SK-N-SH (cell line): ENCODE measurements at regions not wholly inside any gene's neighbourhood (a gene's known extent, or its start where the extent isn't known, plus 50 kb on each side); places are given as distances from the start of the nearest gene placed in this dataset.

Source experiments
- CTCF ChIA-PET: fragments of 300-600, 350-600 bp; formaldehyde crosslinking; extraction: SDS; loops from one replicate; lab custom pipeline; 2021; lab: Yijun Ruan, JAX
- POLR2A ChIA-PET: fragments of 350-600 bp; sonication (Branson Sonifier 250); formaldehyde crosslinking; extraction: SDS; loops from one replicate; lab custom pipeline; 2020; ENCODE audit warnings: antibody characterized with exemption, inconsistent platforms; lab: Yijun Ruan, JAX
- DNase-seq: peaks from one replicate; pipeline ENCODE4 v3.0.0; 2012
- H2AFZ ChIP-seq: fragments of 200-600 bp; sonication (generic); 2 replicates; pipeline ENCODE4 v1.8.1; 2016; ENCODE audit warnings: antibody characterized with exemption, mild to moderate bottlenecking, low read depth
- H3F3A ChIP-seq: fragments of 200-600 bp; sonication (generic); replicated peaks from 2 replicates; pipeline ENCODE3; 2016; ENCODE audit warnings: antibody characterized with exemption, mild to moderate bottlenecking; ENCODE audit not compliant: insufficient read depth
- H3K27ac ChIP-seq, 2 experiments: fragments of 200-500 bp in 1 of 2; fragments of 200-600 bp in 1 of 2; sonication (Bioruptor generic) in 1 of 2; sonication (generic), shearing (Covaris generic) in 1 of 2; 2 replicates each; pipeline versions ENCODE4 v1.5.1 to v1.6.1; 2014 to 2016; ENCODE audit warnings: low read depth in 2 of 2, inconsistent platforms in 1 of 2, low read length in 1 of 2, mild to moderate bottlenecking in 1 of 2, mixed read lengths in 1 of 2
- H3K27me3 ChIP-seq: fragments of 200-600 bp; sonication (generic), shearing (Covaris generic); 2 replicates; pipeline ENCODE4 v1.6.1; 2016; ENCODE audit warnings: mixed run types; ENCODE audit not compliant: insufficient read depth
- H3K36me3 ChIP-seq, 2 experiments: fragments of 200-500 bp in 1 of 2; fragments of 200-600 bp in 1 of 2; sonication (Bioruptor generic) in 1 of 2; sonication (generic) in 1 of 2; replicated peaks in 1 of 2; 2 replicates each; pipeline versions ENCODE3 to v1.5.1; 2014 to 2016; ENCODE audit warnings: low read length in 1 of 2, mild to moderate bottlenecking in 1 of 2; ENCODE audit not compliant: insufficient read depth in 2 of 2, control insufficient read depth in 1 of 2
- H3K4me1 ChIP-seq, 2 experiments: fragments of 200-500 bp in 1 of 2; fragments of 200-600 bp in 1 of 2; sonication (Bioruptor generic) in 1 of 2; sonication (generic), shearing (Covaris generic) in 1 of 2; 2 replicates each; pipeline versions ENCODE4 v1.5.1 to v1.6.1; 2014 to 2016; ENCODE audit warnings: low read depth in 1 of 2, low read length in 1 of 2, mixed run types in 1 of 2; ENCODE audit not compliant: insufficient read depth in 2 of 2, control insufficient read depth in 1 of 2
- H3K4me2 ChIP-seq: fragments of 200-600 bp; sonication (generic), shearing (Covaris generic); 2 replicates; pipeline ENCODE4 v1.6.1; 2017; ENCODE audit warnings: mixed run types
- H3K4me3 ChIP-seq, 2 experiments: fragments of 200-500 bp in 1 of 2; fragments of 200-600 bp in 1 of 2; sonication (Bioruptor generic) in 1 of 2; sonication (generic), shearing (Covaris generic) in 1 of 2; 2 replicates each; pipeline versions ENCODE4 v1.5.1 to v1.8.1; 2014 to 2016; ENCODE audit warnings: low read depth in 2 of 2, inconsistent platforms in 1 of 2, low read length in 1 of 2, mild to moderate bottlenecking in 1 of 2, mixed read lengths in 1 of 2, moderate library complexity in 1 of 2
- H3K79me2 ChIP-seq: fragments of 200-600 bp; sonication (generic); 2 replicates; pipeline ENCODE4 v1.8.1; 2017; ENCODE audit warnings: mild to moderate bottlenecking; ENCODE audit not compliant: insufficient read depth
- H3K9ac ChIP-seq: fragments of 200-600 bp; sonication (generic); 2 replicates; pipeline ENCODE4 v1.6.1; 2017; ENCODE audit warnings: mixed run types
- H3K9me2 ChIP-seq: fragments of 200-600 bp; sonication (generic); 2 replicates; pipeline ENCODE4 v1.6.1; 2017; ENCODE audit warnings: mixed run types
- H3K9me3 ChIP-seq: fragments of 200-600 bp; sonication (generic); 2 replicates; pipeline ENCODE4 v1.6.1; 2017; ENCODE audit warnings: mixed run types, mild to moderate bottlenecking, moderate library complexity
- H4K20me1 ChIP-seq: fragments of 200-600 bp; sonication (generic); 2 replicates; pipeline ENCODE4 v1.6.1; 2017; ENCODE audit warnings: mild to moderate bottlenecking, mixed run types; ENCODE audit not compliant: insufficient read depth
- CTCF ChIP-seq: fragments of 200-600 bp; sonication (generic); IDR thresholded peaks from 2 replicates; pipeline ENCODE4 v1.6.1; 2017; ENCODE audit warnings: antibody characterized with exemption, mild to moderate bottlenecking, moderate library complexity
- EP300 ChIP-seq, 2 experiments: IDR thresholded peaks; 2 replicates each; pipeline versions ENCODE4 v1.4.0 to v1.6.1; 2012; ENCODE audit warnings: borderline replicate concordance in 1 of 2, low read depth in 1 of 2, low read length in 1 of 2
- FOSL2 ChIP-seq: IDR thresholded peaks from 2 replicates; pipeline ENCODE4 v1.4.0; 2012; ENCODE audit warnings: low read depth, mild to moderate bottlenecking, moderate library complexity, borderline replicate concordance
- FOXJ3 ChIP-seq: sonication (generic); formaldehyde crosslinking; IDR thresholded peaks from 2 replicates; pipeline ENCODE4 v1.5.1; 2020; ENCODE audit warnings: mild to moderate bottlenecking, missing genetic modification reagents
- IRF3 ChIP-seq: fragments of 150-350 bp; IDR thresholded peaks from 2 replicates; pipeline ENCODE4 v1.6.1; 2016; ENCODE audit warnings: mild to moderate bottlenecking, low read depth, low read length
- JUND ChIP-seq: IDR thresholded peaks from 2 replicates; pipeline ENCODE4 v1.4.0; 2012
- MEF2A ChIP-seq: IDR thresholded peaks from 2 replicates; pipeline ENCODE4 v1.4.0; 2012; ENCODE audit warnings: low read depth, borderline replicate concordance
- MXI1 ChIP-seq: IDR thresholded peaks from 2 replicates; pipeline ENCODE4 v1.6.1; 2012; ENCODE audit warnings: mild to moderate bottlenecking, low read depth, low read length, improper control_type of control experiment
- PBX3 ChIP-seq: IDR thresholded peaks from 2 replicates; pipeline ENCODE4; 2012
- RFX5 ChIP-seq: IDR thresholded peaks from 2 replicates; pipeline ENCODE4 v1.6.1; 2012; ENCODE audit warnings: mild to moderate bottlenecking, improper control_type of control experiment, low read length
- RXRA ChIP-seq: IDR thresholded peaks from 2 replicates; pipeline ENCODE4 v1.4.0; 2012; ENCODE audit warnings: low read depth, mild to moderate bottlenecking, borderline replicate concordance
- SIN3A ChIP-seq: IDR thresholded peaks from 2 replicates; pipeline ENCODE4 v1.6.1; 2012; ENCODE audit warnings: low read depth, mild to moderate bottlenecking, low read length, moderate library complexity, borderline replicate concordance
- TCF12 ChIP-seq: IDR thresholded peaks from 2 replicates; pipeline ENCODE4 v1.4.0; 2012
- USF1 ChIP-seq: IDR thresholded peaks from 2 replicates; pipeline ENCODE4 v1.4.0; 2012; ENCODE audit warnings: low read depth, borderline replicate concordance
- WGBS: methylation state at CpG from one replicate; pipeline ENCODE4 v1.1.6; 2017; ENCODE audit warnings: low lambda C conversion rate; 5-methylcytosine and 5-hydroxymethylcytosine counted together
- TF ChIP-seq, protein P1 (sequence below): IDR thresholded peaks from 2 replicates; pipeline ENCODE4 v1.4.0; 2012; ENCODE audit warnings: low read depth, borderline replicate concordance
- TF ChIP-seq, protein P2 (sequence below): IDR thresholded peaks from 2 replicates; pipeline ENCODE4 v1.6.1; 2012; ENCODE audit warnings: mild to moderate bottlenecking, low read depth, low read length, moderate library complexity

DNA sequence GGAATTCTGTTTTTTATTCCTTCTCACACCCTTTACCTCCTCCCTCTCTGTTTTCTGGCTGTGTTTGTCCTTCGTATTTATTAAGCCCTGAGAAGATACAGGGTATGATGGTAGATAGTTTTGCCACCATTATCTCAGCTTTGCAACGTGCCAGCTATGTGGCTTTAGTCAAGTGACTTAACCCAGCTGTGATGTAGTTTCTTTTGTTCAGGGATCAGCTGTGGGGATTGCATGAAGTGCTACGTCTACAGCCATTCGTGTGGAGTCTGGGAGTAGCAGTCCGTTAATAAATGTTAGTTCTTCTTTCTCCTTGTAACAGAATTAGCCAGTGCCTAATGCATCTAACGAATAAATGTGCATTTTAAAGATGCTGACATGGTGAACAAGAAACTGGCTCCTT, 128.4 kb downstream of the HAPSTR1 start:
- CTCF ChIA-PET: interaction anchor here (0.6 to 1.5 kb wide), 2 partner anchors 60 to 167 kb away, joined by 3 read pairs; no protein-coding TSS in a partner anchor

More for the DNA sequence above, 128.4 kb downstream of the HAPSTR1 start:
- Histone ChIP-seq H4K20me1 (no peaks in the 10 kb centered on the region), H3K4me1 (no peaks in the 10 kb centered on the region)
- no peak for DNase-seq
- TF ChIP-seq, protein P1, sequence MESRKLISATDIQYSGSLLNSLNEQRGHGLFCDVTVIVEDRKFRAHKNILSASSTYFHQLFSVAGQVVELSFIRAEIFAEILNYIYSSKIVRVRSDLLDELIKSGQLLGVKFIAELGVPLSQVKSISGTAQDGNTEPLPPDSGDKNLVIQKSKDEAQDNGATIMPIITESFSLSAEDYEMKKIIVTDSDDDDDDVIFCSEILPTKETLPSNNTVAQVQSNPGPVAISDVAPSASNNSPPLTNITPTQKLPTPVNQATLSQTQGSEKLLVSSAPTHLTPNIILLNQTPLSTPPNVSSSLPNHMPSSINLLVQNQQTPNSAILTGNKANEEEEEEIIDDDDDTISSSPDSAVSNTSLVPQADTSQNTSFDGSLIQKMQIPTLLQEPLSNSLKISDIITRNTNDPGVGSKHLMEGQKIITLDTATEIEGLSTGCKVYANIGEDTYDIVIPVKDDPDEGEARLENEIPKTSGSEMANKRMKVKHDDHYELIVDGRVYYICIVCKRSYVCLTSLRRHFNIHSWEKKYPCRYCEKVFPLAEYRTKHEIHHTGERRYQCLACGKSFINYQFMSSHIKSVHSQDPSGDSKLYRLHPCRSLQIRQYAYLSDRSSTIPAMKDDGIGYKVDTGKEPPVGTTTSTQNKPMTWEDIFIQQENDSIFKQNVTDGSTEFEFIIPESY: no peak
- TF ChIP-seq RXRA (no peak), EP300 (IDR thresholded peaks at IDR 0.05; ENCODE audit: borderline replicate concordance in 1 of 2, low read depth in 1 of 2, low read length in 1 of 2) (no peak), JUND (no peak), IRF3 (no peak), SIN3A (no peak), FOXJ3 (CRISPR knock-in tag) (no peak), RFX5 (no peak), MXI1 (no peak), CTCF (no peak), MEF2A (no peak), TCF12 (no peak), PBX3 (no peak), FOSL2 (no peak), USF1 (no peak)
- TF ChIP-seq, protein P2, sequence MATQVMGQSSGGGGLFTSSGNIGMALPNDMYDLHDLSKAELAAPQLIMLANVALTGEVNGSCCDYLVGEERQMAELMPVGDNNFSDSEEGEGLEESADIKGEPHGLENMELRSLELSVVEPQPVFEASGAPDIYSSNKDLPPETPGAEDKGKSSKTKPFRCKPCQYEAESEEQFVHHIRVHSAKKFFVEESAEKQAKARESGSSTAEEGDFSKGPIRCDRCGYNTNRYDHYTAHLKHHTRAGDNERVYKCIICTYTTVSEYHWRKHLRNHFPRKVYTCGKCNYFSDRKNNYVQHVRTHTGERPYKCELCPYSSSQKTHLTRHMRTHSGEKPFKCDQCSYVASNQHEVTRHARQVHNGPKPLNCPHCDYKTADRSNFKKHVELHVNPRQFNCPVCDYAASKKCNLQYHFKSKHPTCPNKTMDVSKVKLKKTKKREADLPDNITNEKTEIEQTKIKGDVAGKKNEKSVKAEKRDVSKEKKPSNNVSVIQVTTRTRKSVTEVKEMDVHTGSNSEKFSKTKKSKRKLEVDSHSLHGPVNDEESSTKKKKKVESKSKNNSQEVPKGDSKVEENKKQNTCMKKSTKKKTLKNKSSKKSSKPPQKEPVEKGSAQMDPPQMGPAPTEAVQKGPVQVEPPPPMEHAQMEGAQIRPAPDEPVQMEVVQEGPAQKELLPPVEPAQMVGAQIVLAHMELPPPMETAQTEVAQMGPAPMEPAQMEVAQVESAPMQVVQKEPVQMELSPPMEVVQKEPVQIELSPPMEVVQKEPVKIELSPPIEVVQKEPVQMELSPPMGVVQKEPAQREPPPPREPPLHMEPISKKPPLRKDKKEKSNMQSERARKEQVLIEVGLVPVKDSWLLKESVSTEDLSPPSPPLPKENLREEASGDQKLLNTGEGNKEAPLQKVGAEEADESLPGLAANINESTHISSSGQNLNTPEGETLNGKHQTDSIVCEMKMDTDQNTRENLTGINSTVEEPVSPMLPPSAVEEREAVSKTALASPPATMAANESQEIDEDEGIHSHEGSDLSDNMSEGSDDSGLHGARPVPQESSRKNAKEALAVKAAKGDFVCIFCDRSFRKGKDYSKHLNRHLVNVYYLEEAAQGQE: no peak
- TF ChIP-seq, all 33 proteins: peak for 0
- H2AFZ ChIP-seq: no peak overlapping the region
- no peak overlapping the region for H3K9ac ChIP-seq
- no peaks in the 10 kb centered on the region for H3K79me2 ChIP-seq
- no peaks in the 10 kb centered on the region for H3K9me3 ChIP-seq
- no peaks in the 10 kb centered on the region for H3K9me2 ChIP-seq
- H3K27me3 ChIP-seq: no peaks in the 10 kb centered on the region
- H3K27ac ChIP-seq: no peak overlapping the region
- whole genome bisulfite sequencing: 9% methylated on average over 6 of the region's 6 CpGs
- no peaks in the 10 kb centered on the region for H3F3A ChIP-seq
- no peaks in the 10 kb centered on the region for H3K36me3 ChIP-seq
- POLR2A ChIA-PET: no interaction called here
- no peak overlapping the region for H3K4me2 ChIP-seq
- H3K4me3 ChIP-seq: no peak overlapping the region
